Fibroblast of peridontal ligament (primary cell): ENCODE measurements at regions not wholly inside any gene's neighbourhood (a gene's known extent, or its start where the extent isn't known, plus 50 kb on each side); places are given as distances from the start of the nearest gene placed in this dataset.
"Not testable (repeated sequence)": the region's sequence is repeated elsewhere in the genome, so short reads cannot be mapped to it uniquely, and the experiment has no call there.

Source experiments
- DNase-seq: peaks from one replicate; pipeline ENCODE4 v3.0.0-alpha.2; 2010; ENCODE audit errors: extremely low read depth

DNA sequence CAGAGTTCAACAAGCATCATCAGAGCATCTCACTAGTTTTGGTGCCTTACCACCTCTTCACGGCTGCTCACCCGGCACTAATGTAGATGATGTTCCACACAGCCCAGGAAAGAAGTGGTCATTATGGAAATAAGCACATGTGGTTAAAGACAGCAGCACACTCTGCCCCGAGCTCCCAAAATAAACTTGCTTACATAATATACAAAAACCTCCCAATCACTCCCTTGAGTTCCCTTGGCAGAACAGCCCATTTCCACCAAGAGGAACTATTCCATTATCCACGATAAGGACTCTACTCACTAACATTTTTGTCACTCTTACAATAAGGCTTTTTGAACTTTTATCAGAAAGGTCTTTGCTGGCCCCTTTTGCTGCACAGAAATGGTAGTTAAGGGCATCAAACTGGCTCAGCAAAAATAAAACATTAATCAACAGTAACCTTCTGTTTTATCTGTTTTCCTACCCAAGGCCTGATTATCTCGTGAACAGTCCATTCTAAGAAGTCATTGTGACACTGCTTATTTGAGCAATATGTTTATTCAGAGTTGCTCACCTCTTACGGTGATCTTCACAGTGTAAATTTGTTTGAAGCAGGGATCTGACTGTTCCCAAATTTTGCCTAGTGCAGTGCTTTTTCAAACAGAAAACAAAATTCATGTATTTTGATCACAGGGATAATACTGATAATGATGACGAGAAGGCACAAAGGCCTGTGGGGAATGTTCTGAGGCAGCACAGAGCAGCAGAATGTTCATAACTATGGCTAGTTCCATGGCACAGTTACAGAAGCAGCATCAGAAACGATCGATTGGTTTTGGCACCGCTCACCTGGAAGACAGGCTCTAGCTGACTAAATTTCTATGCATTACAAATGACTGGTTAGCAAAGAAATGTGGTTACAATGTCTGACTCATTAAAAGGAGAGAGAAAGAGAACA is 399.8 kb upstream of the PIK3R1 start:
- peak; percentile 16 for DNase-seq

DNA sequence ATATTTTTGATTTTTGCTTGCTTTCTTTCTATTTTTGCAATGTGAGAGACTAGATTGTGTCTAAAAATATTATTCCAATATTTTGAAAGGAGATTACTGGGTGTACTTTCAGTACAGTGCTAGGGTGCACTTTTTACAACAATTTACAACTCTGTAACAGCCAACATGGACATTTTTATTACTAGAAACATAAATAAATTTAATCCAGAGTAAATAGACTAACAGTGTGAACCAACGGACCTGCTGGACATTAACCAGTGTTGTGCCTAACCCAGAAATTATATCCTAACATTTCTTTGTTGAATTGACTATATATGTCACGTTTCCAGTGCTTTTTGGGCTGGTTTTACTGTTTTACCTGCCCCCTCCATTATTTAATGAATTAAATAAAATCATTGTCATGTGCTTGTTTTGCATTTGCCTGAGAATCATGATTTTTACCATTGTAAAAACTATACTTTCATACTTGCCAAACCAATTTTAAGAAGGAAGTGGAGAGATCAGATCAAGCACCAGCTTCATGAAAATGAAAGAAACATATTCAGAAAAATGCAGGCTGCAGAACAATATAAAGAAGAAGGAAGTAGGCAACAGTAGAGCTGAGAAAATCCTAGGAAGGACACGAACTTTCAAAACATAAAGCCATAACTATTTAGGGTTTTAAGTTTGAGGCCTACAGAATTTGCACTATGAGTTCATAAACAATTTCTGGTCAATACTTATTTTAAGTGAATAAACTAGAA is 400.8 kb upstream of the PIK3R1 start:
- no peak for DNase-seq

DNA sequence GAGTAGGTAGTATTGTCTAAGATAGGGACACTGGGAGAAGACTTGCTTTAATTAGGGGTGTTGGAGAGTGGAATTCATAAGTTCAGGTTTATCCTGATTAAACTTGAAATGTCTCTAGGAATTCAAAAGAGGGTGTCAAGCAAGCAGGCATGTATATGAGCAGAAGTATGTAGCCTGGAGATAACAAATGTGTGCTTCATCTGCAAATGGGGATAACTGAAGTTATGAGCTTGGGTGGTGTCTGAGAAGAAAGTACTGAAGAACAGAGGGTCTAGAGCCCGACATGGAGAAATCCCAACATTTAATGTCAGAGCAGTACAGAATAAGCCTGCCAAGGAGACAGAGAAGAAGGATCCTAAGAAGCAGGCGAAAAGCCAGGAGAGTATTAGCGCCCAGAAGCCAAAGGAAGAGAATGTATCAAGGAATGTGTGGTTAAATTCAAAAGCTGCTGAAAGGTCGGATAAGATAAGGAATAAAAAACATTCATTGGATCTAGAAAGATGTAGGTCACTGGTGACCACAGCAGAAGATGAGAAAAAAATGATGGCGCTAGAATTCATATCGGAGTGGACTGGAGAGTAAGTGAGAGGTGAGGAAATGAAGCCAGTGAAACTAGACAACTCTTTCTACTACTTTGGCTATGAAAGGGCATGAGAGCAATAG is 401.5 kb upstream of the PIK3R1 start:
- no peak for DNase-seq

DNA sequence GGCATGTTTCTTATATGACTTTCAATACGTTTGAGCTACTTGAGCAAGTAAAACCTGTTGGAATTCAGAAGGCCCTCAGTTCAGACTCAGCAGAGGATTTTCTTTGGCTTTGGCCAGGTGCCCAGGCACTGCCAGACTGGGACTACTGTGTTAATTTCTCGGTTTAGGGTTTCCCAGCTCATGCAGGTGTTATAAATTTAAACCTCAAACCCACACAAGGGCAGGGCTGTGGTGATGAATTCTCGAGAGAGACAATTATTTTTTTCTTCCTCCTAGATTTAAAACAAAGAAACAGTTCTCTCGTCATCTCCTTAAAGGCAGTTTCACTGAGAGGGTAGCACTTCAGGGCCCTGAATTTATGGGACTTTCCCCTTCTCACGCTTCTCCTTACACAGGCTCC is 406.0 kb upstream of the PIK3R1 start:
- no peak for DNase-seq

DNA sequence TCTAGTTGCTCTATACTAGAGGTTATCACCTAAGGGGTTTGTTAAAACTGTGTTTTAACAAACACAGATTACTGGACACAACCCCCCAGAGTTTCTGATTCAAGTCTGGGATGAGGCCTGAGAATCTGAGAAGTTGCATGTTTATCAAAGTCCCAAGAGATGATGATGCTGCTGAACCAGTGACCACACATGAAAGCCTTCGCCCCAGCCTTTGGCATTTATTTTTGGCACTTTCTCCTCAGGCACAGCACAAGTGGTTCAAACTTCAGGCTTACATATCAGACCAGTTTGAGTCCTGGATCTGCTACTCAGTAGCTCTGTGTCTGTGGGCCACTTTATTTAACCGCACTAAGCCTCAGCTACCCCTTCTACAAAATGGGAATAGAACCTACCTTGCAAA is 407.2 kb upstream of the PIK3R1 start:
- peak; percentile 74 for DNase-seq

DNA sequence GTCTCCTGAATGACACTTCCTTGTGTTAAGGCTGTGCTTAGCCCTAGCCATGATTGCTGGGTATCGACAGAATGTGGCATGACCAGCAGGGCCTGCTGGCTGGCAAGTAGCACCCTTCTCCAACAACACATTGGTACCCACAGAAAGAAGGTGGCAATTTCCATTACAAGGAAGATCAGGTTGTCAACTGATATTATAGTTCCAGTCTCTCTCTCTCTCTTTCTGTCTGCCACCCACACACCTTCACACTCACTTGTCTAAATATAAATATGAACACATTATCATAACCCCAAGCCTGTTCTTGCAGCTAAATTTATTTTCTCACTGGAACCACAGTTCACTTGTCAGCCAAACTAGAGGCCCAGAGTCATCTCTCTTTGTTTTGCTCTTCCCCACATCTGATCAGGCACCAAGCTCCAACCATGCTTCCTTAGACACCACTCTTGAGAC is 408.1 kb upstream of the PIK3R1 start:
- DNase-seq: no peak

DNA sequence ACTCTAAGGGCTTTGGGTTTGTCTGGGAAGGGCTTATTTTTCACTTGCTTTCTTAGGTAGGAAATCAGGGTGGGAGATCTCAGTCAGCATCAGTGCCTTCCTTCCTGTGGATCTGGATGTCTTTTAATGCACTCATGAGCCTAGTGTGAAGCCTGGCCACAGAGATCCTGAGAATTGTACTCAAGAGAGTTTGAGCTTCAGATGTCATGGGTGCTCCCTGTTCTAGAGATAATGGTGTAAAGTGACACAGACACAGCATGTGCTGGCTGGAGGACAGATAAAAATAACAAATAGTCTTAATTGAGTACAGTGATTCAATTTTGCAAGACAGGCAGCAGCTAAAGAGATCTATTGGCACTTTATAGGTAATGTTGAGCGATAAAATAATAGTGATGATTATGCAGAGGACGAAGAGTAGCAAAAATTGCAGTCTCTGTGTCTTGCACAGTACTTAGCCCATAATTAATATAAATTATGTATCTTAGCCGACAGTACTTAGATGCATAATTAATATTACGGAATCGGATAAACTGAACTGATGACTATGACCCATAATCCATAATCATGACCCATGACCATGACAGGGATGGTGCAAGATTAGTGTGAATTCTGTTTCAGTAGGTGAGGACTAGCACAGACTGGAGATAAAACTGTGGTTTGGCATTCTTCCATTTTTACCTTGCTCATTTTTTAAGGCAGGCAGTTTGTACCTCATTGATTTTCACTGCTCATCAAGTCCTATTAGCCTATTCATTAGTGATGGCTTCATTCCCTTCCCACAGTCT is 408.7 kb upstream of the PIK3R1 start:
- DNase-seq: no peak

DNA sequence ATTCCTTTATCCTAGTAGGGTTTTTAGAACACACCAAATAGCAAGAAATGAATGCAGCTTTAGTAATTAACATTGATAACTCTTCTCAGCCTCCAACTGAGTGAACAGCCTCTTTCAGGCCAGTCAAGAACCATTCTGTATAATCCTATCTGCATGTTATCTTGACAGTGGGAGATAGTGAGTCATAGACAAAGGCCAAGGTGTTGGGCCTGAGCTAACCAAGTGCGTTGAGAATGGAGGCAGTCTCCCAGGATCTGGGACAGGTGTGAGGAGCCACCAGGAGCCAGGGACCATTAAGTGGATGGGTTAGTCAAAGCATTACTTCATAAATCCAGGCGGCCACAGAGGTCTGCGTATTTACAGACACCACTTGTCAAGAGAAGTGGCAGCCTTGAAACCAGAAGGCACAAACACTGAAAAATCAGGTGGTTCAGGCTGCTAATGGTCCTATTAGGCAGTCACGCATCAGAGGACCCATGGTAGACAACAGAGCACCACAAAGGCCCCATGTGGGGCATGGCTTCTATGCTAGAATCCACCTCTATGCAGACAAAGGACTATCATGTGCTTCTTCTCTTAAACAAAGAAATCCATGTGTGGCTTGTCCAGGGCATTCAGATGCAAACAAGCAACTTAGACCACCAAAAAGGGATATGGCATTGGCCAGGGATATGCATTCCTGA is 409.7 kb upstream of the PIK3R1 start:
- no peak for DNase-seq

DNA sequence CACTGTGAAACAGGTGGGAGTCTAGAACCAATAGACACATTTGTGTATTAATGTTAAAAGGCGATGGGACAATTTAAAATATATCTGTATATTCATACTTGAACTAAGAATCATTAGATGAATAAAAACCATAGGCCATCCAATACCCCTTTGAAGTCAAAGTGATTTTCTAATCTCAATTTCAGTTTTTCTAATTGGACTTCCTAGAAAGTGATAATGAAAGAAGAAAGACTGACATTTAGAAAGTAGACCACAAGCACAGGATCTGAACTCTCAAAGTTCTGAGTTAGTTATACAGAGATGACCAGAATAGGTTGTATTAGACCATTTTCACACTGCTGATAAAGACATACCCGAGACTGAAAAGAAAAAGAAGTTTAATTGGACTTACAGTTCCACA is 412.8 kb upstream of the PIK3R1 start:
- DNase-seq: no peak

DNA sequence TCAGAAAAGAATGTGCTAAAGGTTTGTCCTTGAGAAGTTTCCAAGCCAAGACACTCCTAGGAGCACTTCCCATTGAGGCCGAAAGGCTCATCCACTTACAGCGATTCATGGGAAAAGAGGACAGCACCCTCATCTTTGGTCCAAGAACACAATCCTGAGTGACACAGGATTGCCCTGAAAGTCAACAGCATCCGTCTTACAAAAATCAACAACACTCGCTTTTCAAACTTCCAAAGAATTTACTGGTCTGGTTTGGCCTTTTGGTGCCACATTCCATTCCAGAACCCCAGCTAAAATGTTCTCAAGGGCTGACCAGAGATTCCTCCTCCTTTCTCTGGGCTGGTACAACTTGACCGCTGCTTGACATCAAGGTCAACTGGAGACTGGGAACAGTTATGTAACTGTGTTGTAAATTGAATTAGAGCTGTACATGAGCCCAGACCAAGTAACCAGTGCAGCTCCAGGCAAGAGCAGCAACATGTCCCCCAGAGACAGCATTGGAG is 415.8 kb upstream of the PIK3R1 start:
- peak; percentile 67 for DNase-seq

DNA sequence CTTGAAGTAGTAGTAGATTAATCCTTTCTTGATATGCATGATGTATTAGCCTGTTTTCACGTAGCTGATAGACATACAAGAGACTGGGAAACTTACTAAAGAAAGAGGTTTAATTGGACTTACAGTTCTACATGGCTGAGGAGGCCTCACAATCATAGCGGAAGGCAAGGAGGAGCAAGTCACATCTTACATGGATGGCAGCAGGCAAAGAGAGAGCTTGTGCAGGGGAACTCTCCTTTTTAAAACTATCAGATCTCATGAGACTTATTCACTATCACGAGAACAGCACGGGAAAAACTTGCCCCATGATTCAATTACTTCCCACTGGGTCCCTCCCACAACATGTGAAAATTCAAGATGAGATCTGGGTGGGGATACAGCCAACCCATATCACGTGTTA is 417.1 kb upstream of the PIK3R1 start:
- not testable (repeated sequence) for DNase-seq

DNA sequence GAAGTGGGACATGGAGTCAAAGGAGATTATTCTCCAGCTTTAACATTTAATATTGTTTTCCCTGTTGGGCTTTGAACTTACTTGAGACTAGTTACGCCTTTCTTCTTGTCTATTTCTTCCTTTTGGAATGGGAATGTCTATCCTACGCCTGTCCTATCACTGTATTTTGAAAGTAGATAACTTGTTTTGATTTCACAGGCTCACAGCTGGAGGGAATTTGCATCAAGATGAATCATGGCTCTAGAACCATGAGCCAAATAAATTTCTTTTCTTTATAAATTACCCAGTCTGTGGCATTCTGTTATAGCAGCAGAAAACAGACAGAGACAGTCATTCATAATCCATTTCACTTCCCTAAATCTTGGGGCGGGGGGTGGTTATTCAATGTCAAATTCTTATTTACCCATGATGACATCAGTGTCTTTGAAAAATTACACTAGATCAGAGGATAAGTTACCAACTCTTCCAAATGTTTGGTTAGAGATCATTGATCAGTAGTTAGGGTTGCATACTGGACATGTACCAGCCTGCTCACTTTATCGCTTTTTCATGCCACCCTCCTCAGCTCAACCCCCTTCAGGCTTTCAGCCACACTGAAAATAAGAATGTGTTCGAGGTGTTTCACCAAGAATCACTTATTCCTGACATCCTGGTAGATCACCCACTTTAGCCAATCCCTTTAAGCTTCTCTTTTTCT is 419.6 kb upstream of the PIK3R1 start:
- DNase-seq: peak; percentile 34

DNA sequence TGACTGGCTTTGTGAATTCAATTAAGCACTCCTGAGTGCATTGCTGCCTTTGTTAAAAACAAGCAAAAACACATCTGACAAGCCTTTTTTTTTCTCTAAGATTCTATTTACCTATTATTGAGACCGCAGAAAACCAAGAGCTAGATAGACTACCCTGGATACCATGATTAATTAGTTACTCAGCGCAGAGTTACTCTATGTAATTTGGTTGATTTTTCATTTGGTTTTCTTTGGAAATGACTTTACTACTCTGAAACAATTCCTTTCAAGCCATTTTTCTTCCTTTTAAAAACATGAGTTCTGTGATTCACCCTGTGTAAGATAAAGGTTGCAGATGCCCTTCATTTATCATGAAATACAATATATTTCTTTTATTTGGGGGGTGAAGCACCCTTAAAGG is 421.6 kb upstream of the PIK3R1 start:
- DNase-seq: no peak

DNA sequence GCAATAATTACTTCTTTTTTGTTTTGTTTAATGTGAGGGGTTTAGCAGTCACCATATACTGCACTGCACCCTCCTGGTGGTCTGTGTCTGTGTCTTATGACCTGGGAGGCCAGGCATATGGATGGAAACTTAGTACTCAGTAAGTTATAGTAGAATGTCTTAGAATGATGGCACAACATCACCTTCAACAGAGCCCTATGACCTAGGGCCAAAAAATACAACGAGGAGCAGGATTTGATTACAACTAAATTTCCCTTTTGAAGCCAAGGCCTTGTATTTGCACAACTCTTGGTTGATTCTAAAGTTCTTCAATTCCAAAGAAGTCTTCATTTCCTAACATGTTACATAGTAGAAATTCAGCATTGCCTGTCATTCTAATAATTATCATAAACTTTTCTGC is 422.1 kb upstream of the PIK3R1 start:
- DNase-seq: no peak

DNA sequence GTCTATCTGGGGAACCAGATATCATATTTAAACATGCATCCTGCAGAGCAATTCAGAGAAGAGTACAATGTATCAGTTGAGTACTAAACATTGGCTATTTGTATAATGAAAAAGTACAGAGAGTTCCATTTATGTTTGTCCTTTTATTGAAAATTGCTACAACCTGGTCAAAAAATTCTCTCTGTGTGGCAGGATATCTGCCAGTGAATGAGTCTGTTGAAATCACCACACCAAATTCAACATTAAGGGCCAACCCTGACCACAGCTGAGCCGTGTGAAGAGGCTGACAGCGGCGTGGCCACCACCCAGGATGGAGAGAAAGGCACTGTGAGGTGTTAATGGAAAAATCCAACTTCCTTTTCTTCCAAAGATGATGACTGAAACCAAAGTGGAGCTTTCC is 422.7 kb upstream of the PIK3R1 start:
- no peak for DNase-seq

DNA sequence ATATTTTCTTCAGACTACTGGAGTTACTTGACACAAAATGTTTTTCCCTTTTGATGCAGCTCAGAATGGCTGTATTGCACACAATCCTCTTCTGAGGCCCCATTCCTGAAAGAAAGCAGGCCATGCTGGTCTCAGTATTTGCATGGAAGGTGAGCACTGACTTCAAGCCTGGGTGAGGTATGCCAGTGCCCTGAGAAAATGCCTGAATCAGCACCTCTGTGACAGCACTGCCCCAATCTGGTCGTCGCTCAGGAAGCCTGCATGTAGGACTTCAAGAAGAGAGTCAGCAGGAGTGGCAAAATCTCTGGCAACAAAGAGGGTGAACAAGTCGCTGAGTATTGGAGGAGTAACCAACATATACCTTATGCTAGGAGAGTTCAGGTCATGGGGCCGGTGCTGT is 425.2 kb upstream of the PIK3R1 start:
- no peak for DNase-seq

DNA sequence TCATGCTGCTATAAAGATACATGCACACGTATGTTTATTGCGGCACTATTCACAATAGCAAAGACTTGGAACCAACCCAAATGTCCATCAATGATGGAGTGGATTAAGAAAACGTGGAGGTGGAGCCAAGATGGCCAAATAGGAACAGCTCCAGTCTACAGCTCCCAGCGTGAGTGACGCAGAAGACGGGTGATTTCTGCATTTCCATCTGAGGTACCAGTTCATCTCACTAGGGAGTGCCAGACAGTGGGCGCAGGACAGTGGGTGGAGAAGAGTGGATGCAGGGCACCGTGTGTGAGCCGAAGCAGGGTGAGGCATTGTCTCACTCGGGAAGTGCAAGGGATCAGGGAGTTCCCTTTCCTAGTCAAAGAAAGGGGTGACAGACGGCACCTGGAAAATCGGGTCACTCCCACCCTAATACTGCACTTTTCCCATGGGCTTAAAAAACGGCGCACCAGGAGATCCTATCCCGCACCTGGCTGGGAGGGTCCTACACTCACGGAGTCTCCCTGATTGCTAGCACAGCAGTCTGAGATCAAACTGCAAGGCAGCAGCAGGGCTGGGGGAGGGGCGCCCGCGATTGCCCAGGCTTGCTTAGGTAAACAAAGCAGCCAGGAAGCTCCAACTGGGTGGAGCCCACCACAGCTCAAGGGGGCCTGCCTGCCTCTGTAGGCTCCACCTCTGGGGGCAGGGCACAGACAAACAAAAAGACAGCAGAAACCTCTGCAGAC is 435.5 kb upstream of the PIK3R1 start:
- DNase-seq: not testable (repeated sequence)

DNA sequence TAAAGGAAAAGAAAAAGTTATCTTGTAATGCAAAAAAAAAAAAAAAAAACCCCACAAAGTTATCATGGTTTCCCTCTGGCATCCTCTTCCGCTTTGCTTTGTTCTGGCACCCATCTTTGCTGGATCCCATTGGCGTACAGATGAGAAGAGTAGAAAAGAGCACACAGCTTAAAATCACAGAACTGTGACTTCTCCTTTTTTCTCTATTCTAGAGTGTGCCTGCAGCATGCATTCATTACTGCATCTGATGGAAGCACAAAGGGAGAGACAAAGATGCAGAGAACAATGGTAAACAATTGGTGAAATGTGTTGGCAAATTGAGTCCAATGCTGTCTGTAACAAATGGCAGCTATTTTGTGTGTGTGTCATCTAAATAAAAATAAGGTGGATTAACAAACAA is 440.8 kb upstream of the PIK3R1 start:
- DNase-seq: no peak

DNA sequence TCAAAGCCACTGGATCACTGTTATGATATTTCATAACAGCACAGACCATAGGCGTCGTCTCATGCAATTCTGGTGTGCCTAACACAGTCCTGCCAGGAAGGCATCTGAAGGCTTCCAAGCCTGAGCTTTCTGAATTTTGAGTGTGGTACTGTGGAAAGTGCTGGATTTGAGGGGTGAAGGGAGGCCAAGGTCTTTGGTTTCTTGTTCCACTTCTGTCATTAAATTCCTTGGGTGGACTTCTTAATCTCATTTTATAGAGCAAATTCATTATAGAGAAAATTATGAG is 441.3 kb upstream of the PIK3R1 start:
- DNase-seq: peak; percentile 41
